ENCODE measurements at regions not wholly inside any gene's neighbourhood (a gene's known extent, or its start where the extent isn't known, plus 50 kb on each side); places are given as distances from the start of the nearest gene placed in this dataset.
A peak's percentile ranks its signal among the peaks of the same experiment; 100 is the strongest.
"Not testable (repeated sequence)": the region's sequence is repeated elsewhere in the genome, so short reads cannot be mapped to it uniquely, and the experiment has no call there.

DNA sequence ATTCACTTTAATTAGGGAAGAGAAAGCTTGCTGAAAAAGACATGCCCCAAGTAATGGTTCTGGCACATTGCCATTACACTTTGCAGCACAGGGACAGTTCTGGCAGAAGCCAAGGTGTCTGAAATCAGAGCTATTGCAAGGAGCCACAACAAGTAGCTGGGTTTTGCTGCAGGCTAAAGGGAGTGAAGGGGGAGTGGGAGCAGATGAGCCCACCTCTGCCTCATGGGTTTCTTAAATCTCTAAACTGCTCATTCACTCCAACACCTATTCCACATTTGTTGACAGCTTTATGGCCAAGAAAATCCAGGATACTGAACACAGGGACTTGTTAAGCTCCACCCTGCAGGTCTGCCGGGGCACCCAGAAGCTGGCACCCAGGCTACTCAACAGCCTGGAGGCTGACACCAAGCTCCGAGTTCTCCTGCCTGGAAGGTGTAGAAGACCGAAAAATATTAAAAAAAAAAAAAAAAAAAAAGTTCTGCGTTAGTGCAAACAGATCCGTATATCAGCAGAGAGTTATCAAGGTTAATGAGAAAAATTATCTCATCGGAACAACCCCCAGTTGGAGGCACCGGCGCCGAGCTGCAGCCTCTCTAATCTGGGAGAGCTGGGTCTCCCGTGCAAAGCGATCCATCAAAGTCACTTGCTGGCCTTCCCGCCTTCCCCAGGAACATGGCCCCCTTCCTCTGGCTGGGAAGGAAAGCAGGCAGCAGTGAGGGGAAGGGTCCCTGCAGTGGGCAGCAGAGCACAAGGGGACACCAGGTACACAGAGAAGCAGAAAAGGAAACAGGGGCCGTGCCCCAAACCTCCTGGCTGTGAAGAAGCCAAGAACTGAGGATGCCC, 123.7 kb downstream of the HNMT start:
- ATAC-seq, result no peak
- Histone ChIP-seq H3K4me3 (no peak overlapping the region), H3K4me1 (peaks cover 0 to 5% of the 10 kb centered on the region in 2 donors), H3K27me3 (no peaks in the 10 kb centered on the region), H3K9me3 (no peaks in the 10 kb centered on the region), H3K27ac (no peak overlapping the region), H3K36me3 (no peaks in the 10 kb centered on the region)
- TF ChIP-seq, protein P1, sequence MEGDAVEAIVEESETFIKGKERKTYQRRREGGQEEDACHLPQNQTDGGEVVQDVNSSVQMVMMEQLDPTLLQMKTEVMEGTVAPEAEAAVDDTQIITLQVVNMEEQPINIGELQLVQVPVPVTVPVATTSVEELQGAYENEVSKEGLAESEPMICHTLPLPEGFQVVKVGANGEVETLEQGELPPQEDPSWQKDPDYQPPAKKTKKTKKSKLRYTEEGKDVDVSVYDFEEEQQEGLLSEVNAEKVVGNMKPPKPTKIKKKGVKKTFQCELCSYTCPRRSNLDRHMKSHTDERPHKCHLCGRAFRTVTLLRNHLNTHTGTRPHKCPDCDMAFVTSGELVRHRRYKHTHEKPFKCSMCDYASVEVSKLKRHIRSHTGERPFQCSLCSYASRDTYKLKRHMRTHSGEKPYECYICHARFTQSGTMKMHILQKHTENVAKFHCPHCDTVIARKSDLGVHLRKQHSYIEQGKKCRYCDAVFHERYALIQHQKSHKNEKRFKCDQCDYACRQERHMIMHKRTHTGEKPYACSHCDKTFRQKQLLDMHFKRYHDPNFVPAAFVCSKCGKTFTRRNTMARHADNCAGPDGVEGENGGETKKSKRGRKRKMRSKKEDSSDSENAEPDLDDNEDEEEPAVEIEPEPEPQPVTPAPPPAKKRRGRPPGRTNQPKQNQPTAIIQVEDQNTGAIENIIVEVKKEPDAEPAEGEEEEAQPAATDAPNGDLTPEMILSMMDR (IDR thresholded peaks at IDR 0.05), result no peak
- DNase-seq, result peak in 2 of 4 donors; percentile 4 to 47
- intact Hi-C loops (cut with DNase I), result no loop called here

DNA sequence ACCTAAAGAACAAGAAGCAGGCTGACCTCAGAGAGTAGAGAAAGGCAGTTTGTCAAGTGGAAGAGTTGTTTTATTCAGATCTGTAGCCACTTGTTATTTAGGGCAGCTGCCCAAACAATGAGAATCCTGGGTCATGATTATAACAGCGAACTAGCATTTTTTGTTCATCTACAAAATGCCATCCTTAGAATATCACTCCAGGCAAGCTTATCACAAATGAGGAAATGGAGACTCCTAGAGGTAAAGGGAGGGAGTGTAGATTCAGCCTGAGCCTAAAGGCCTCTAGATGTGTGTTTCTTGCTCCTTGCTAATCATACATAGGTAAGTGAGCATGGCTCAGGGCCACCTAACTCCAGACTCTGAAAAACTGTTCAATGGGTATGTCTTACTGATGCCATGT, 126.1 kb downstream of the HNMT start:
- no peak overlapping the region for H3K4me3 ChIP-seq
- ATAC-seq, result peak; percentile 89
- no peaks in the 10 kb centered on the region for H3K27me3 ChIP-seq
- TF ChIP-seq, protein P1 (IDR thresholded peaks at IDR 0.05), result peak; percentile 52 to 61
- intact Hi-C loops (cut with DNase I), result loop anchor here in 1 of 2 donors (10.0 kb wide), 1 partner anchor 146 kb away; no protein-coding TSS in a partner anchor
- peaks cover 0 to 5% of the 10 kb centered on the region in 2 donors for H3K4me1 ChIP-seq
- DNase-seq, result peak in 2 of 4 donors; percentile 10 to 26
- H3K9me3 ChIP-seq, result no peaks in the 10 kb centered on the region
- H3K27ac ChIP-seq, result no peak overlapping the region
- H3K36me3 ChIP-seq, result no peaks in the 10 kb centered on the region

DNA sequence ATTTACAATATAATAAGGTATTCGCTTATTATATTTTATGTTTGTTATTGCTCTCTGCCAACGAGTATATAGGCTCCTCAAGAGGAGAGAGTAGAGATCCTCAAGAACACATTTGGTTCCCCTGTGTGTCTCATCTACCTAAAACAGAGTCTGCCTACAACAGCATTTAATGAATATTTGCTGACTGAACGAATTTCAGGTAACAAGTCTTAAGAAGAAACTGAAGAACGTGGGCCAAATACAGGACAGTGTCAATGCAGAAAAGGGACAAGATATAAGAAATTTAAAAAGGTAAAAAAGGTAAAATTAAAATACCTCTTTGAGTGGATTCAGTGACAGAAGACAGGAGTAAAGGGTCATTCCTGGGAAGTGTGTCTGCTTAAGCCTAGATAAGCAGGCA, 129.2 kb downstream of the HNMT start:
- Histone ChIP-seq H3K4me1 (no peaks in the 10 kb centered on the region), H3K27me3 (no peaks in the 10 kb centered on the region), H3K9me3 (no peaks in the 10 kb centered on the region), H3K27ac (no peak overlapping the region), H3K4me3 (no peak overlapping the region), H3K36me3 (no peaks in the 10 kb centered on the region)
- ATAC-seq (no peak), DNase-seq (no peak)
- intact Hi-C loops (cut with DNase I), result loop anchor here in 1 of 2 donors (10.0 kb wide), 1 partner anchor 149 kb away; no protein-coding TSS in a partner anchor
- TF ChIP-seq, protein P1 (IDR thresholded peaks at IDR 0.05), result no peak

DNA sequence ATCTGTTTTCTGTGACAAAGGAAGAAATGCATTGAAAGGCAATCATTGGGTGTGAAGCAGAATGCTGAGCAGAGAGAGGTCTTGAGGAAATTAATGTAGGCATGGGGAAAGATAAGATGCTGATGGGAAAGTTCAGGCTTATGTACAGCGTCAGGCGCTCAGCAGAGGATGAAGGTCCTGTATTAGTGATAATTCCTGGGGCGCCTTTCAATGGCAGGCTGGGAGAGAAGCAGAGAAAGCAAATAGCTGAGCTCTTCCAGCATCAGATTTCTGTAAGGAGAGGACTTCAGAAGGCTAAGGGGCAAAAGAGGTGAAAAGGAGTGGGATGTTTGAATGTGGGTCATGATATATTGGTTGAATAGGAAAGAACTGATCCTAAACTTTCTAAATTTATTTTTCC, 129.8 kb downstream of the HNMT start:
- no peak overlapping the region for H3K4me3 ChIP-seq
- no peaks in the 10 kb centered on the region for H3K4me1 ChIP-seq
- DNase-seq (no peak), ATAC-seq (no peak)
- H3K36me3 ChIP-seq, result no peaks in the 10 kb centered on the region
- TF ChIP-seq, protein P1 (IDR thresholded peaks at IDR 0.05), result no peak
- no peak overlapping the region for H3K27ac ChIP-seq
- no peaks in the 10 kb centered on the region for H3K9me3 ChIP-seq
- intact Hi-C loops (cut with DNase I), result loop anchor here in 1 of 2 donors (10.0 kb wide), 1 partner anchor 149 kb away; no protein-coding TSS in a partner anchor
- no peaks in the 10 kb centered on the region for H3K27me3 ChIP-seq

DNA sequence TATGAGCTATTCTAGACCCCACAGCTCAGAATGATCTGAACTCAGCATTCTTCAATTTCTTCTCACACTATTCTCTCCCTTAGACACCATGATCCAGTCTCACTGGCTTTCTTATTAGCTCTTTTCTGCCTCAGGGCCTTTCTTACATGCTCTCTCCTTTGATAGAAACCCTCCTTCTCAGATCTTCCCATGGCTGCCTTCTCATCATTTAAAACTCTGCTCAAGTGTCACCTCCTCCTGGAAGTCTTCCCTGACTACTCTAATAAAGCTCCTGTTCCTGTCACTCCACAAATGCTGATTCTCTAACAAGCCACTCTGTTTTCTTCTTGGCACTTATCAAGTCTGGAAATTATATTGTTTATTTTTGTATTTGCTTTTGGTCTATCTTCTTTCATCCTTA, 131.1 kb downstream of the HNMT start:
- H3K27ac ChIP-seq, result no peak overlapping the region
- no peaks in the 10 kb centered on the region for H3K9me3 ChIP-seq
- H3K27me3 ChIP-seq, result no peaks in the 10 kb centered on the region
- H3K36me3 ChIP-seq, result no peaks in the 10 kb centered on the region
- H3K4me3 ChIP-seq, result no peak overlapping the region
- no peak for ATAC-seq
- TF ChIP-seq, protein P1 (IDR thresholded peaks at IDR 0.05), result no peak
- no peaks in the 10 kb centered on the region for H3K4me1 ChIP-seq
- intact Hi-C loops (cut with DNase I), result loop anchor here in 1 of 2 donors (10.0 kb wide), 1 partner anchor 151 kb away; no protein-coding TSS in a partner anchor
- no peak for DNase-seq

DNA sequence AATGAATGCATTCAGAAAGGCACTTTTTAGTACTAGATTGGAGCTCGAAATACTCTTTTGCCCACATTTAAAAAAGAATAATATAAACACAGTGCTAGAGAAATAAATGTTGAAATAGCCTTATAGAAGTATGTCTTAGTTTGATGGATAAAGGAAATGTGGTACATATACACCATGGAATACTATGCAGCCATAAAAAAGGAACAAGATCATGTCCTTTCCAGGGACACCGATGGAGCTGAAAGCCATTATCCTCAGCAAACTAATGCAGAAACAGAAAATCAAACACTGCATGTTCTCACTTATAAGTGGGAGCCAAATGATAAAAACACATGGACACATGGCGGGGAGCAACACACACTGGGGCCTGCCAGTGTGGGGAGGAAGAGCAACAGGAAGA, 135.0 kb downstream of the HNMT start:
- intact Hi-C loops (cut with DNase I), result loop anchor here in 1 of 2 donors (10.0 kb wide), 1 partner anchor 154 kb away; no protein-coding TSS in a partner anchor
- not testable (repeated sequence) for ATAC-seq

More for the DNA sequence above, 135.0 kb downstream of the HNMT start:
- not testable (repeated sequence) for H3K27me3 ChIP-seq, H3K36me3 ChIP-seq, DNase-seq, H3K27ac ChIP-seq, H3K4me1 ChIP-seq, H3K4me3 ChIP-seq, H3K9me3 ChIP-seq

All from left lung (tissue), 4 donors.